HL-60 (cell line): ENCODE measurements at regions not wholly inside any gene's neighbourhood (a gene's known extent, or its start where the extent isn't known, plus 50 kb on each side); places are given as distances from the start of the nearest gene placed in this dataset.

Experiments
- CTCF ChIP-seq: IDR thresholded peaks from one replicate; pipeline ENCODE4 v1.5.1; 2011; ENCODE audit warnings: low read length, control low read depth, inconsistent platforms; ENCODE audit not compliant: insufficient read depth
- POLR2AphosphoS5 ChIP-seq: IDR thresholded peaks from 2 replicates; pipeline ENCODE4 v1.6.1; 2012; ENCODE audit warnings: low read depth

- TF ChIP-seq CTCF (no peak), POLR2AphosphoS5 (no peak)
Observed at GRCh38 chr1:116834595-116834994, 75.1 kb upstream of the PTGFRN start.
